Uterus (tissue), 2 donors: ENCODE measurements at regions not wholly inside any gene's neighbourhood (a gene's known extent, or its start where the extent isn't known, plus 50 kb on each side); places are given as distances from the start of the nearest gene placed in this dataset.
"Not testable (repeated sequence)": the region's sequence is repeated elsewhere in the genome, so short reads cannot be mapped to it uniquely, and the experiment has no call there.

Experiments used
- POLR2A ChIP-seq, 2 donors: fragments of 450-650 bp; IDR thresholded peaks; one replicate each; pipeline ENCODE4 v1.6.1; 2016; ENCODE audit warnings: antibody characterized with exemption in 2 of 2, mild to moderate bottlenecking in 1 of 2, moderate library complexity in 1 of 2
- TF ChIP-seq, protein P1 (sequence below), 4 experiments: fragments of 200-600 bp in 2 of 4; fragments of 450-650 bp in 2 of 4; sonication (generic) in 2 of 4; IDR thresholded peaks; one replicate each; pipeline ENCODE4 v1.5.1; 2016 to 2019; ENCODE audit warnings: antibody characterized with exemption in 4 of 4, mild to moderate bottlenecking in 2 of 4, moderate library complexity in 1 of 4

DNA sequence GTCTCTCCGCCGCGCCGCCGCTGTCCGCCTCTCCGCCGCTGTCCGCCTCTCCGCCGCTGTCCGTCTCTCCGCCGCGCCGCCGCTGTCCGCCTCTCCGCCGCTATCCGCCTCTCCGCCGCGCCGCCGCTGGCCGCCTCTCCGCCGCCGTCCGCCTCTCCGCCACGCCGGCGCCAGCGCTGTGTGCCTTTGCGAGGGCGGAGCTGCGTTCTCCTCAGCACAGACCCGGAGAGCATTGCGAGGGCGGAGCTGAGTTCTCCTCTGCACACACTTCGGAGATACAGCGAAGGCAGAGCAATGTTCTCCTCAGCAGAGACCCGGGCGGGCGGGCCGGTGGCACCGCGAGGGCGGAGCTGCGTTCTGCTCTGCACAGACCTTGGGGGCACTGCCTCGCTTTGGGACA lies 327.4 kb upstream of the PLGLB1 start:
- TF ChIP-seq, protein P1, sequence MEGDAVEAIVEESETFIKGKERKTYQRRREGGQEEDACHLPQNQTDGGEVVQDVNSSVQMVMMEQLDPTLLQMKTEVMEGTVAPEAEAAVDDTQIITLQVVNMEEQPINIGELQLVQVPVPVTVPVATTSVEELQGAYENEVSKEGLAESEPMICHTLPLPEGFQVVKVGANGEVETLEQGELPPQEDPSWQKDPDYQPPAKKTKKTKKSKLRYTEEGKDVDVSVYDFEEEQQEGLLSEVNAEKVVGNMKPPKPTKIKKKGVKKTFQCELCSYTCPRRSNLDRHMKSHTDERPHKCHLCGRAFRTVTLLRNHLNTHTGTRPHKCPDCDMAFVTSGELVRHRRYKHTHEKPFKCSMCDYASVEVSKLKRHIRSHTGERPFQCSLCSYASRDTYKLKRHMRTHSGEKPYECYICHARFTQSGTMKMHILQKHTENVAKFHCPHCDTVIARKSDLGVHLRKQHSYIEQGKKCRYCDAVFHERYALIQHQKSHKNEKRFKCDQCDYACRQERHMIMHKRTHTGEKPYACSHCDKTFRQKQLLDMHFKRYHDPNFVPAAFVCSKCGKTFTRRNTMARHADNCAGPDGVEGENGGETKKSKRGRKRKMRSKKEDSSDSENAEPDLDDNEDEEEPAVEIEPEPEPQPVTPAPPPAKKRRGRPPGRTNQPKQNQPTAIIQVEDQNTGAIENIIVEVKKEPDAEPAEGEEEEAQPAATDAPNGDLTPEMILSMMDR (IDR thresholded peaks at IDR 0.05): not testable (repeated sequence)
- not testable (repeated sequence) for TF ChIP-seq POLR2A (IDR thresholded peaks at IDR 0.05)
